OCI-LY3 (cell line): ENCODE measurements at regions not wholly inside any gene's neighbourhood (a gene's known extent, or its start where the extent isn't known, plus 50 kb on each side); places are given as distances from the start of the nearest gene placed in this dataset.
"Not testable (repeated sequence)": the region's sequence is repeated elsewhere in the genome, so short reads cannot be mapped to it uniquely, and the experiment has no call there.

Source experiments
- CTCF ChIP-seq: fragments of 200-600, 300-600 bp; sonication (generic); IDR thresholded peaks from 2 replicates; pipeline ENCODE4 v1.5.1; 2014; ENCODE audit warnings: antibody characterized with exemption, low read length, low read depth
- EZH2phosphoT487 ChIP-seq: fragments of 200-600 bp; shearing (Covaris generic); IDR thresholded peaks from 2 replicates; pipeline ENCODE4 v1.6.1; 2018; ENCODE audit warnings: antibody characterized with exemption, mixed run types, low read depth

GRCh38 chr6:86701228-86701627, 236.1 kb upstream of the HTR1E start:
- not testable (repeated sequence) for TF ChIP-seq CTCF, EZH2phosphoT487
